ENCODE measurements at regions not wholly inside any gene's neighbourhood (a gene's known extent, or its start where the extent isn't known, plus 50 kb on each side); places are given as distances from the start of the nearest gene placed in this dataset.

DNA sequence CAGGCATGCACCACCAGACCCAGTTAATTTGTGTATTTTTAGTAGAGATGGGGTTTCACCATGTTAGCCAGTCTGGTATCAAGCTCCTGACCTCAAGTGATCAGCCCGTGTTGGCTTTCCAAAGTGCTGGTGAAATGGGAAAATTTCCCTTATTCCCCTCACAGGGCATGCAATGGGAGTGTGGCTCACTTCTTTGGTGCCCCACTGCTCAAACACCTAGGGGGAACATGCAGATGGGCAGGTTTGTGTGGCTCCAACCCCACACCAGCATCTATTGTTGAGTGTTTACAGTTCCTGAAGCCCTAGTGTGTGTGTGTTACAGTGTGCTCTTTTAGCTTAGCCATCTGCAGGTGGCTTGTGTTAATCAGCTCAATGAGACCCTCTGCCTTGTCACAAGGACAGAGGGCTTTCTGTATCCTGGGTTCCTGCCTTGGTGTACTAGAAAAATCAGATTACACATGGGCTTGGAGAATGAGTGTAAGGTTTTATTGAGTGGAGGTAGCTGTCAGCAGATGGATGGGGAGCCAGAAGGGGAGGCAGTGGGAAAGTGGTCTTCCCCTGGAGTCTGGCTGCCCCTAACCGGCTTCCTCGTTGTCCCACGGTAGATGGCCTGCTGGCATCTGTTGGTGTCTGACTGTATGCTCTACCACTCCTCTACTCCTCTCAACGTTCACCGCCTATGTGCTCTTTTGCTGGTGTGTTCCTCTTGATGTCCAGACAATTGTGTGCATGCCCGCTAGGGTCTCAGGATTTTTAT, 248.1 kb upstream of the CBLB start:
- no peak for DNase-seq (ENCODE audit: low spot score)
- no peak overlapping the region for H3K4me3 ChIP-seq (ENCODE audit: low read depth in 1 of 3, low read length in 3 of 3)
- H3K4me1 ChIP-seq (ENCODE audit: control insufficient read depth in 4 of 4, insufficient read depth in 4 of 4, low read length in 3 of 4): no peaks in the 10 kb centered on the region
- no peak overlapping the region for H3K27ac ChIP-seq (ENCODE audit: low read depth in 1 of 2, low read length in 2 of 2)
- H3K36me3 ChIP-seq (ENCODE audit: control insufficient read depth in 4 of 4, insufficient read depth in 3 of 4, low read depth in 1 of 4, low read length in 3 of 4): no peaks in the 10 kb centered on the region
- 94% methylated on average over 7 of the region's 7 CpGs for WGBS
- no peaks in the 10 kb centered on the region for H3K9me3 ChIP-seq (ENCODE audit: control insufficient read depth in 4 of 4, low read length in 3 of 4)
- H3K27me3 ChIP-seq (ENCODE audit: control insufficient read depth in 4 of 4, insufficient read depth in 4 of 4, low read length in 3 of 4): peaks cover 0 to 4% (median 0%) of the 10 kb centered on the region in 4 donors
- no peak overlapping the region for H3K9ac ChIP-seq (ENCODE audit: low read depth in 1 of 2, low read length in 2 of 2)
- no peak for TF ChIP-seq NR2F2 (IDR thresholded peaks at IDR 0.05)

DNA sequence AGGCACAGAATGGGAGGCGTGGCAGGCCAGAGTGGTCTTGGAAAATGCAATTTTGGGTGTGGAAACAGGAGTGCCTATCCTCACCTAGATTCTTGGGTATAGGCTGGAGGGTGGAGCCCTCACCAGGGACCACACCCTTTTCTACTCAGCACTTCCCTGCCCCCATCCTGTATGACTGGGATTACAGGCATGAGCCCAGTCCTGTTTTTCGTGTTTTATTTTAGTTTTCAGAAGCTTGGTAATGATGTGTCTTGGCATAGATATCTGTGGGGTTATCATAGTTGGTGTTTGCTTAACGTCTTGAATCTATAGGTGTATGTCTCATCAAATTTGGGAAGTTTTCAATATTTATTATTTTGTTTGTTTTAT, 248.7 kb upstream of the CBLB start:
- no peak for DNase-seq (ENCODE audit: low spot score)
- TF ChIP-seq EGR1 (IDR thresholded peaks at IDR 0.05; ENCODE audit: low read depth in 2 of 2): no peak
- no peak for TF ChIP-seq RXRA (IDR thresholded peaks at IDR 0.05)
- TF ChIP-seq, protein P1, sequence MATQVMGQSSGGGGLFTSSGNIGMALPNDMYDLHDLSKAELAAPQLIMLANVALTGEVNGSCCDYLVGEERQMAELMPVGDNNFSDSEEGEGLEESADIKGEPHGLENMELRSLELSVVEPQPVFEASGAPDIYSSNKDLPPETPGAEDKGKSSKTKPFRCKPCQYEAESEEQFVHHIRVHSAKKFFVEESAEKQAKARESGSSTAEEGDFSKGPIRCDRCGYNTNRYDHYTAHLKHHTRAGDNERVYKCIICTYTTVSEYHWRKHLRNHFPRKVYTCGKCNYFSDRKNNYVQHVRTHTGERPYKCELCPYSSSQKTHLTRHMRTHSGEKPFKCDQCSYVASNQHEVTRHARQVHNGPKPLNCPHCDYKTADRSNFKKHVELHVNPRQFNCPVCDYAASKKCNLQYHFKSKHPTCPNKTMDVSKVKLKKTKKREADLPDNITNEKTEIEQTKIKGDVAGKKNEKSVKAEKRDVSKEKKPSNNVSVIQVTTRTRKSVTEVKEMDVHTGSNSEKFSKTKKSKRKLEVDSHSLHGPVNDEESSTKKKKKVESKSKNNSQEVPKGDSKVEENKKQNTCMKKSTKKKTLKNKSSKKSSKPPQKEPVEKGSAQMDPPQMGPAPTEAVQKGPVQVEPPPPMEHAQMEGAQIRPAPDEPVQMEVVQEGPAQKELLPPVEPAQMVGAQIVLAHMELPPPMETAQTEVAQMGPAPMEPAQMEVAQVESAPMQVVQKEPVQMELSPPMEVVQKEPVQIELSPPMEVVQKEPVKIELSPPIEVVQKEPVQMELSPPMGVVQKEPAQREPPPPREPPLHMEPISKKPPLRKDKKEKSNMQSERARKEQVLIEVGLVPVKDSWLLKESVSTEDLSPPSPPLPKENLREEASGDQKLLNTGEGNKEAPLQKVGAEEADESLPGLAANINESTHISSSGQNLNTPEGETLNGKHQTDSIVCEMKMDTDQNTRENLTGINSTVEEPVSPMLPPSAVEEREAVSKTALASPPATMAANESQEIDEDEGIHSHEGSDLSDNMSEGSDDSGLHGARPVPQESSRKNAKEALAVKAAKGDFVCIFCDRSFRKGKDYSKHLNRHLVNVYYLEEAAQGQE (IDR thresholded peaks at IDR 0.05): no peak
- no peak for TF ChIP-seq FOXA1 (IDR thresholded peaks at IDR 0.05)
- no peak for TF ChIP-seq GABPA (IDR thresholded peaks at IDR 0.05 in 1 of 2, conservative IDR thresholded peaks at IDR 0.05 in 1 of 2)
- TF ChIP-seq, protein P2, sequence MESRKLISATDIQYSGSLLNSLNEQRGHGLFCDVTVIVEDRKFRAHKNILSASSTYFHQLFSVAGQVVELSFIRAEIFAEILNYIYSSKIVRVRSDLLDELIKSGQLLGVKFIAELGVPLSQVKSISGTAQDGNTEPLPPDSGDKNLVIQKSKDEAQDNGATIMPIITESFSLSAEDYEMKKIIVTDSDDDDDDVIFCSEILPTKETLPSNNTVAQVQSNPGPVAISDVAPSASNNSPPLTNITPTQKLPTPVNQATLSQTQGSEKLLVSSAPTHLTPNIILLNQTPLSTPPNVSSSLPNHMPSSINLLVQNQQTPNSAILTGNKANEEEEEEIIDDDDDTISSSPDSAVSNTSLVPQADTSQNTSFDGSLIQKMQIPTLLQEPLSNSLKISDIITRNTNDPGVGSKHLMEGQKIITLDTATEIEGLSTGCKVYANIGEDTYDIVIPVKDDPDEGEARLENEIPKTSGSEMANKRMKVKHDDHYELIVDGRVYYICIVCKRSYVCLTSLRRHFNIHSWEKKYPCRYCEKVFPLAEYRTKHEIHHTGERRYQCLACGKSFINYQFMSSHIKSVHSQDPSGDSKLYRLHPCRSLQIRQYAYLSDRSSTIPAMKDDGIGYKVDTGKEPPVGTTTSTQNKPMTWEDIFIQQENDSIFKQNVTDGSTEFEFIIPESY (IDR thresholded peaks at IDR 0.05): no peak
- TF ChIP-seq HNF4A (conservative IDR thresholded peaks at IDR 0.05): no peak
- TF ChIP-seq, protein P3, sequence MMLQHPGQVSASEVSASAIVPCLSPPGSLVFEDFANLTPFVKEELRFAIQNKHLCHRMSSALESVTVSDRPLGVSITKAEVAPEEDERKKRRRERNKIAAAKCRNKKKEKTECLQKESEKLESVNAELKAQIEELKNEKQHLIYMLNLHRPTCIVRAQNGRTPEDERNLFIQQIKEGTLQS (IDR thresholded peaks at IDR 0.05): no peak
- TF ChIP-seq, protein P4, sequence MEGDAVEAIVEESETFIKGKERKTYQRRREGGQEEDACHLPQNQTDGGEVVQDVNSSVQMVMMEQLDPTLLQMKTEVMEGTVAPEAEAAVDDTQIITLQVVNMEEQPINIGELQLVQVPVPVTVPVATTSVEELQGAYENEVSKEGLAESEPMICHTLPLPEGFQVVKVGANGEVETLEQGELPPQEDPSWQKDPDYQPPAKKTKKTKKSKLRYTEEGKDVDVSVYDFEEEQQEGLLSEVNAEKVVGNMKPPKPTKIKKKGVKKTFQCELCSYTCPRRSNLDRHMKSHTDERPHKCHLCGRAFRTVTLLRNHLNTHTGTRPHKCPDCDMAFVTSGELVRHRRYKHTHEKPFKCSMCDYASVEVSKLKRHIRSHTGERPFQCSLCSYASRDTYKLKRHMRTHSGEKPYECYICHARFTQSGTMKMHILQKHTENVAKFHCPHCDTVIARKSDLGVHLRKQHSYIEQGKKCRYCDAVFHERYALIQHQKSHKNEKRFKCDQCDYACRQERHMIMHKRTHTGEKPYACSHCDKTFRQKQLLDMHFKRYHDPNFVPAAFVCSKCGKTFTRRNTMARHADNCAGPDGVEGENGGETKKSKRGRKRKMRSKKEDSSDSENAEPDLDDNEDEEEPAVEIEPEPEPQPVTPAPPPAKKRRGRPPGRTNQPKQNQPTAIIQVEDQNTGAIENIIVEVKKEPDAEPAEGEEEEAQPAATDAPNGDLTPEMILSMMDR (IDR thresholded peaks at IDR 0.05; ENCODE audit: low read depth, low read length, missing input control): no peak
- no peak for TF ChIP-seq HNF4G (IDR thresholded peaks at IDR 0.05)
- TF ChIP-seq, protein P5, sequence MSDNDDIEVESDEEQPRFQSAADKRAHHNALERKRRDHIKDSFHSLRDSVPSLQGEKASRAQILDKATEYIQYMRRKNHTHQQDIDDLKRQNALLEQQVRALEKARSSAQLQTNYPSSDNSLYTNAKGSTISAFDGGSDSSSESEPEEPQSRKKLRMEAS (IDR thresholded peaks at IDR 0.05): no peak
- TF ChIP-seq NR2F2 (IDR thresholded peaks at IDR 0.05): no peak
- TF ChIP-seq SP1 (IDR thresholded peaks at IDR 0.05): no peak
- no peak for TF ChIP-seq RAD21 (IDR thresholded peaks at IDR 0.05)
- no peak for TF ChIP-seq TAF1 (conservative IDR thresholded peaks at IDR 0.05)
- no peak for TF ChIP-seq YY1 (IDR thresholded peaks at IDR 0.05)
- no peak for TF ChIP-seq FOXA2 (IDR thresholded peaks at IDR 0.05)
- TF ChIP-seq JUND (IDR thresholded peaks at IDR 0.05): no peak
- Histone ChIP-seq H3K9me3 (ENCODE audit: control insufficient read depth in 4 of 4, low read length in 3 of 4) (no peaks in the 10 kb centered on the region), H3K4me3 (ENCODE audit: low read depth in 1 of 3, low read length in 3 of 3) (no peak overlapping the region), H3K36me3 (ENCODE audit: control insufficient read depth in 4 of 4, insufficient read depth in 3 of 4, low read depth in 1 of 4, low read length in 3 of 4) (no peaks in the 10 kb centered on the region), H3K4me1 (ENCODE audit: control insufficient read depth in 4 of 4, insufficient read depth in 4 of 4, low read length in 3 of 4) (no peaks in the 10 kb centered on the region), H3K27ac (ENCODE audit: low read depth in 1 of 2, low read length in 2 of 2) (no peak overlapping the region), H3K9ac (ENCODE audit: low read depth in 1 of 2, low read length in 2 of 2) (no peak overlapping the region), H3K27me3 (ENCODE audit: control insufficient read depth in 4 of 4, insufficient read depth in 4 of 4, low read length in 3 of 4) (peaks cover 0 to 4% (median 0%) of the 10 kb centered on the region in 4 donors)
- 79% methylated on average over 3 of the region's 3 CpGs for WGBS

Data from liver (tissue), 8 donors.